H1 (cell line): ENCODE measurements at regions not wholly inside any gene's neighbourhood (a gene's known extent, or its start where the extent isn't known, plus 50 kb on each side); places are given as distances from the start of the nearest gene placed in this dataset.

Experiments used
- CTCF ChIA-PET: fragments of 300-600 bp; sonication (Branson Sonifier 250); formaldehyde crosslinking; loops from one replicate; lab custom pipeline; 2021; ENCODE audit not compliant: partially characterized antibody; lab: Charles Lee
- POLR2A ChIA-PET: fragments of 300-600 bp; sonication (Branson Sonifier 250); formaldehyde crosslinking; loops from one replicate; lab custom pipeline; 2021; ENCODE audit warnings: inconsistent platforms; ENCODE audit not compliant: partially characterized antibody; lab: Charles Lee
- DNase-seq, 2 experiments: peaks; one replicate each; pipeline versions ENCODE4 v3.0.0 to v3.0.0-alpha.2; 2010 to 2022; ENCODE audit warnings: low spot score in 2 of 2, low read depth in 1 of 2, mixed read lengths in 1 of 2
- FAIRE-seq: peaks from 2 replicates; lab custom pipeline; 2011; peaks lifted over from hg19 to GRCh38; lab: Jason Lieb, UNC
- H2AFZ ChIP-seq: 2 replicates; pipeline ENCODE4 v1.8.1; 2012; ENCODE audit warnings: low read length, inconsistent platforms
- H2AK5ac ChIP-seq: 2 replicates; pipeline ENCODE4 v1.6.1; 2013; ENCODE audit warnings: low read depth, low read length
- H2BK120ac ChIP-seq: replicated peaks from 2 replicates; pipeline ENCODE3; 2013; ENCODE audit warnings: low read depth, low read length, inconsistent platforms
- H2BK12ac ChIP-seq: 2 replicates; pipeline ENCODE4 v1.6.1; 2013; ENCODE audit warnings: low read depth, low read length
- H2BK15ac ChIP-seq: 2 replicates; pipeline ENCODE4 v1.6.1; 2013; ENCODE audit warnings: low read length
- H2BK20ac ChIP-seq: 2 replicates; pipeline ENCODE4 v1.6.1; 2013; ENCODE audit warnings: low read length
- H2BK5ac ChIP-seq: 2 replicates; pipeline ENCODE4 v1.6.1; 2013; ENCODE audit warnings: low read depth, low read length
- H3K14ac ChIP-seq: 2 replicates; pipeline ENCODE4 v1.6.1; 2013; ENCODE audit warnings: inconsistent platforms; ENCODE audit not compliant: insufficient read length
- H3K18ac ChIP-seq: 2 replicates; pipeline ENCODE4 v1.6.1; 2013; ENCODE audit warnings: low read length; ENCODE audit errors: extremely low read depth
- H3K23ac ChIP-seq: 2 replicates; pipeline ENCODE4 v1.6.1; 2013; ENCODE audit warnings: inconsistent platforms; ENCODE audit not compliant: insufficient read length
- H3K23me2 ChIP-seq: 2 replicates; pipeline ENCODE4 v1.6.1; 2013; ENCODE audit warnings: low read depth, low read length
- H3K27ac ChIP-seq: 2 replicates; pipeline ENCODE4 v1.6.1; 2011; ENCODE audit warnings: low read depth, low read length, inconsistent platforms
- H3K27me3 ChIP-seq, 4 experiments: replicated peaks in 1 of 4; 1 replicate in 1 of 4; 2 replicates in 3 of 4; pipeline versions ENCODE4 v1.6.1 to v1.8.1; 2011 to 2013; ENCODE audit warnings: low read length in 3 of 4, mild to moderate bottlenecking in 3 of 4, inconsistent platforms in 2 of 4, mixed read lengths in 2 of 4, moderate library complexity in 1 of 4; ENCODE audit not compliant: control insufficient read depth in 3 of 4, insufficient read depth in 3 of 4; ENCODE audit errors: extremely low read depth in 1 of 4
- H3K36me3 ChIP-seq, 4 experiments: 2 replicates each; pipeline versions ENCODE4 v1.6.1 to v1.8.1; 2011 to 2013; ENCODE audit warnings: mild to moderate bottlenecking in 4 of 4, low read length in 3 of 4, moderate library complexity in 2 of 4, control low read depth in 1 of 4, inconsistent platforms in 1 of 4; ENCODE audit not compliant: insufficient read depth in 4 of 4, control insufficient read depth in 2 of 4
- H3K4ac ChIP-seq: replicated peaks from 2 replicates; pipeline ENCODE3; 2013; ENCODE audit warnings: low read length, low read depth, mixed read lengths, inconsistent platforms; ENCODE audit not compliant: insufficient read length
- H3K4me1 ChIP-seq, 4 experiments: replicated peaks in 1 of 4; 1 replicate in 1 of 4; 2 replicates in 3 of 4; pipeline versions ENCODE4 v1.6.1 to v1.8.1; 2011 to 2013; ENCODE audit warnings: low read length in 3 of 4, inconsistent platforms in 2 of 4, mixed read lengths in 1 of 4; ENCODE audit not compliant: insufficient read depth in 4 of 4, control insufficient read depth in 3 of 4
- H3K4me2 ChIP-seq, 2 experiments: 2 replicates each; pipeline versions ENCODE4 v1.6.1 to v1.8.1; 2011 to 2013; ENCODE audit warnings: low read depth in 2 of 2, low read length in 2 of 2, control low read depth in 1 of 2, inconsistent platforms in 1 of 2, mild to moderate bottlenecking in 1 of 2; ENCODE audit not compliant: insufficient read depth in 1 of 2
- H3K4me3 ChIP-seq, 4 experiments: fragments of 200-600, 300-600 bp in 1 of 4; sonication (generic), shearing (Covaris generic), sonication (Bioruptor Twin) in 1 of 4; 2 replicates each; pipeline versions ENCODE4 v1.5.1 to v1.8.1; 2011 to 2016; ENCODE audit warnings: low read length in 4 of 4, low read depth in 3 of 4, control low read depth in 2 of 4, inconsistent platforms in 2 of 4, mild to moderate bottlenecking in 2 of 4, mixed read lengths in 1 of 4, moderate library complexity in 1 of 4; ENCODE audit not compliant: insufficient read depth in 2 of 4; ENCODE audit errors: extremely low read depth in 1 of 4
- H3K56ac ChIP-seq: replicated peaks from 2 replicates; pipeline ENCODE3; 2013; ENCODE audit warnings: low read depth, mild to moderate bottlenecking, mixed read lengths, low read length, inconsistent platforms; ENCODE audit not compliant: insufficient read length
- H3K79me1 ChIP-seq: 2 replicates; pipeline ENCODE4 v1.6.1; 2013; ENCODE audit warnings: low read depth, low read length, control low read depth
- H3K79me2 ChIP-seq, 2 experiments: 2 replicates each; pipeline versions ENCODE4 v1.6.1 to v1.8.1; 2012 to 2013; ENCODE audit warnings: low read length in 2 of 2, mild to moderate bottlenecking in 2 of 2, inconsistent platforms in 1 of 2; ENCODE audit not compliant: insufficient read depth in 2 of 2, control insufficient read depth in 1 of 2
- H3K9ac ChIP-seq, 4 experiments: replicated peaks in 1 of 4; 1 replicate in 1 of 4; 2 replicates in 3 of 4; pipeline versions ENCODE4 v1.6.1 to v1.8.1; 2011 to 2013; ENCODE audit warnings: low read depth in 3 of 4, low read length in 3 of 4, control low read depth in 2 of 4, mild to moderate bottlenecking in 2 of 4, moderate library complexity in 2 of 4, inconsistent platforms in 1 of 4; ENCODE audit errors: extremely low read depth in 1 of 4
- H3K9me3 ChIP-seq, 2 experiments: 2 replicates each; pipeline versions ENCODE4 v1.6.1 to v1.8.1; 2012 to 2013; ENCODE audit warnings: mild to moderate bottlenecking in 2 of 2, moderate library complexity in 2 of 2, control low read depth in 1 of 2, inconsistent platforms in 1 of 2, low read depth in 1 of 2, low read length in 1 of 2, mixed read lengths in 1 of 2; ENCODE audit not compliant: insufficient read depth in 2 of 2
- H4K20me1 ChIP-seq, 2 experiments: replicated peaks in 1 of 2; 2 replicates each; pipeline versions ENCODE3 to v1.8.1; 2011 to 2013; ENCODE audit warnings: inconsistent platforms in 2 of 2, low read length in 2 of 2, mild to moderate bottlenecking in 1 of 2; ENCODE audit not compliant: insufficient read depth in 2 of 2, control insufficient read depth in 1 of 2
- H4K5ac ChIP-seq: 2 replicates; pipeline ENCODE4 v1.6.1; 2013; ENCODE audit warnings: low read length, low read depth, mixed read lengths, inconsistent platforms; ENCODE audit not compliant: insufficient read length
- H4K8ac ChIP-seq: 2 replicates; pipeline ENCODE4 v1.8.0; 2013; ENCODE audit warnings: mild to moderate bottlenecking, moderate library complexity, low read length, inconsistent platforms; ENCODE audit not compliant: insufficient read depth; ENCODE audit errors: extremely low read depth
- H4K91ac ChIP-seq: replicated peaks from 2 replicates; pipeline ENCODE3; 2013; ENCODE audit warnings: low read length, mixed read lengths, inconsistent platforms; ENCODE audit not compliant: insufficient read length
- BCL11A ChIP-seq, 2 experiments: IDR thresholded peaks; one replicate each; pipeline ENCODE4 v1.6.1; 2011; ENCODE audit warnings: low read depth in 2 of 2, low read length in 2 of 2, mild to moderate bottlenecking in 2 of 2
- CBX8 ChIP-seq: fragments of 300-800, 300-1000 bp; sonication (generic); IDR thresholded peaks from 2 replicates; pipeline ENCODE4 v1.7.1; 2016; ENCODE audit warnings: low read depth, low read length, borderline replicate concordance
- CHD2 ChIP-seq: IDR thresholded peaks from 2 replicates; pipeline ENCODE4 v1.6.1; 2012; ENCODE audit warnings: low read length, improper control_type of control experiment
- CTCF ChIP-seq, 3 experiments: IDR thresholded peaks; 1 replicate in 2 of 3; 2 replicates in 1 of 3; pipeline versions ENCODE4 v1.5.1 to v1.6.1; 2011; ENCODE audit warnings: low read length in 3 of 3, mild to moderate bottlenecking in 3 of 3, inconsistent platforms in 2 of 3, low read depth in 1 of 3, moderate library complexity in 1 of 3; ENCODE audit not compliant: insufficient read depth in 1 of 3; ENCODE audit errors: control extremely low read depth in 1 of 3
- KDM5A ChIP-seq: fragments of 200-600 bp; IDR thresholded peaks from 2 replicates; pipeline ENCODE4 v1.7.1; 2012; ENCODE audit warnings: mild to moderate bottlenecking, low read length, inconsistent platforms, mixed read lengths
- MAX ChIP-seq: IDR thresholded peaks from 2 replicates; pipeline ENCODE4 v1.6.1; 2012; ENCODE audit warnings: inconsistent platforms
- NANOG ChIP-seq: IDR thresholded peaks from 2 replicates; pipeline ENCODE4 v1.6.1; 2011; ENCODE audit warnings: low read length, low read depth, mild to moderate bottlenecking, inconsistent platforms; ENCODE audit not compliant: insufficient read depth, poor library complexity, severe bottlenecking
- NRF1 ChIP-seq: IDR thresholded peaks from 2 replicates; pipeline ENCODE4 v1.6.1; 2011; ENCODE audit warnings: mild to moderate bottlenecking, low read depth, low read length, improper control_type of control experiment
- RAD21 ChIP-seq, 2 experiments: IDR thresholded peaks in 1 of 2; conservative IDR thresholded peaks in 1 of 2; 2 replicates each; pipeline ENCODE4 v1.6.1; 2011; ENCODE audit warnings: low read depth in 2 of 2, low read length in 2 of 2, improper control_type of control experiment in 1 of 2, inconsistent platforms in 1 of 2, mild to moderate bottlenecking in 1 of 2, moderate library complexity in 1 of 2
- SP1 ChIP-seq: IDR thresholded peaks from 2 replicates; pipeline ENCODE4 v1.6.1; 2011; ENCODE audit warnings: low read depth, low read length
- TCF12 ChIP-seq: IDR thresholded peaks from 2 replicates; pipeline ENCODE4 v1.6.1; 2011; ENCODE audit warnings: low read depth, mild to moderate bottlenecking, low read length
- WGBS, 2 experiments: shearing (Covaris generic) in 1 of 2; methylation state at CpG; one replicate each; pipeline versions ENCODE4 v1.1.6 to v1.1.7; 2013 to 2015; ENCODE audit warnings: low lambda C conversion rate in 2 of 2, mixed read lengths in 2 of 2, inconsistent platforms in 1 of 2, low coverage in 1 of 2, missing lambda C conversion rate in 1 of 2; ENCODE audit not compliant: insufficient replicate concordance in 2 of 2, insufficient coverage in 1 of 2, insufficient read length in 1 of 2; ENCODE audit errors: extremely low coverage in 1 of 2, missing lambda C conversion rate in 1 of 2; 5-methylcytosine and 5-hydroxymethylcytosine counted together

GRCh38 chr18:75483662-75484061, 56.2 kb upstream of the SMIM21 start:
- POLR2A ChIA-PET = no interaction called here
- Histone ChIP-seq H3K4me2 (no peak overlapping the region), H4K8ac (no peak overlapping the region)

More at GRCh38 chr18:75483662-75484061, 56.2 kb upstream of the SMIM21 start:
- Histone ChIP-seq H3K18ac (no peak overlapping the region), H2AK5ac (no peak overlapping the region), H3K79me1 (no peaks in the 10 kb centered on the region), H3K79me2 (no peaks in the 10 kb centered on the region), H3K27me3 (no peaks in the 10 kb centered on the region), H3K4me1 (no peaks in the 10 kb centered on the region), H3K23ac (no peak overlapping the region), H4K91ac (no peak overlapping the region), H4K5ac (no peak overlapping the region), H3K56ac (no peak overlapping the region), H3K36me3 (no peaks in the 10 kb centered on the region; a peak in 1 of 8 replicates), H3K23me2 (no peaks in the 10 kb centered on the region), H3K4me3 (no peak overlapping the region), H3K27ac (no peak overlapping the region), H3K14ac (no peak overlapping the region), H2BK12ac (no peak overlapping the region), H2BK20ac (no peak overlapping the region), H2BK15ac (no peak overlapping the region), H2AFZ (peak overlapping the region; percentile 88), H4K20me1 (no peaks in the 10 kb centered on the region), H3K9me3 (no peaks in the 10 kb centered on the region), H3K9ac (no peak overlapping the region), H2BK5ac (no peak overlapping the region), H3K4ac (no peak overlapping the region), H2BK120ac (no peak overlapping the region)
- FAIRE-seq (no peak), DNase-seq (no peak)
- WGBS, 2 experiments = 100% methylated on average over 3 of the region's 3 CpGs; no CpG with 5 or more reads in 1 of the 2 experiments
- CTCF ChIA-PET = interaction anchor here (1.3 kb wide), 1 partner anchor 33 kb away, joined by 3 read pairs; no protein-coding TSS in a partner anchor
- no peak for TF ChIP-seq MAX
- TF ChIP-seq TCF12 = no peak
- TF ChIP-seq CTCF (IDR thresholded peaks at IDR 0.05; ENCODE audit: control extremely low read depth in 1 of 3, insufficient read depth in 1 of 3, low read depth in 1 of 3, low read length in 3 of 3) = no peak
- TF ChIP-seq SP1 = no peak
- no peak for TF ChIP-seq NANOG
- TF ChIP-seq NRF1 = no peak
- TF ChIP-seq CHD2 = no peak
- TF ChIP-seq CBX8 = no peak
- TF ChIP-seq RAD21 (IDR thresholded peaks at IDR 0.05 in 1 of 2, conservative IDR thresholded peaks at IDR 0.05 in 1 of 2; ENCODE audit: low read depth in 2 of 2, low read length in 2 of 2) = no peak
- no peak for TF ChIP-seq KDM5A
- no peak for TF ChIP-seq BCL11A (IDR thresholded peaks at IDR 0.05; ENCODE audit: low read depth in 2 of 2, low read length in 2 of 2)
